ENCODE measurements at regions not wholly inside any gene's neighbourhood (a gene's known extent, or its start where the extent isn't known, plus 50 kb on each side); places are given as distances from the start of the nearest gene placed in this dataset.

- in situ Hi-C loops (cut with HindIII; ENCODE audit: low sequenced_read_pairs), result no loop called here
- TF ChIP-seq CTCF (IDR thresholded peaks at IDR 0.05; ENCODE audit: low read depth, low read length, missing control alignments), result no peak
- no peak overlapping the region for H3K4me3 ChIP-seq (ENCODE audit: low read depth, low read length)
- no peak for DNase-seq (ENCODE audit: low read depth)
These were observed 234.4 kb upstream of the SRRM4 start for GRCh38 chr12:118746960-118747359.

- DNase-seq (ENCODE audit: low read depth), result no peak
- TF ChIP-seq CTCF (IDR thresholded peaks at IDR 0.05; ENCODE audit: low read depth, low read length, missing control alignments), result no peak
- no peak overlapping the region for H3K4me3 ChIP-seq (ENCODE audit: low read depth, low read length)
- in situ Hi-C loops (cut with HindIII; ENCODE audit: low sequenced_read_pairs), result no loop called here
These were observed 233.6 kb upstream of the SRRM4 start for GRCh38 chr12:118747771-118748170.

GRCh38 chr12:118748478-118749380 is 232.6 kb upstream of the SRRM4 start:
- H3K4me3 ChIP-seq (ENCODE audit: low read depth, low read length), result no peak overlapping the region
- in situ Hi-C loops (cut with HindIII; ENCODE audit: low sequenced_read_pairs), result no loop called here
- TF ChIP-seq CTCF (IDR thresholded peaks at IDR 0.05; ENCODE audit: low read depth, low read length, missing control alignments), result no peak

GRCh38 chr12:118749646-118750045 is 231.7 kb upstream of the SRRM4 start:
- in situ Hi-C loops (cut with HindIII; ENCODE audit: low sequenced_read_pairs), result no loop called here
- H3K4me3 ChIP-seq (ENCODE audit: low read depth, low read length), result no peak overlapping the region
- no peak for DNase-seq (ENCODE audit: low read depth)
- no peak for TF ChIP-seq CTCF (IDR thresholded peaks at IDR 0.05; ENCODE audit: low read depth, low read length, missing control alignments)

More at GRCh38 chr12:118748478-118749380, 232.6 kb upstream of the SRRM4 start:
- DNase-seq (ENCODE audit: low read depth), result no peak

GRCh38 chr12:118750666-118751065 is 230.7 kb upstream of the SRRM4 start:
- TF ChIP-seq CTCF (IDR thresholded peaks at IDR 0.05; ENCODE audit: low read depth, low read length, missing control alignments), result no peak
- DNase-seq (ENCODE audit: low read depth), result no peak
- H3K4me3 ChIP-seq (ENCODE audit: low read depth, low read length), result no peak overlapping the region
- in situ Hi-C loops (cut with HindIII; ENCODE audit: low sequenced_read_pairs), result no loop called here

- no peak for TF ChIP-seq CTCF (IDR thresholded peaks at IDR 0.05; ENCODE audit: low read depth, low read length, missing control alignments)
- no peak overlapping the region for H3K4me3 ChIP-seq (ENCODE audit: low read depth, low read length)
- in situ Hi-C loops (cut with HindIII; ENCODE audit: low sequenced_read_pairs), result no loop called here
- no peak for DNase-seq (ENCODE audit: low read depth)
These were observed 230.0 kb upstream of the SRRM4 start for GRCh38 chr12:118751355-118751754.

Measured in astrocyte of the cerebellum (primary cell).